ENCODE measurements at regions not wholly inside any gene's neighbourhood (a gene's known extent, or its start where the extent isn't known, plus 50 kb on each side); places are given as distances from the start of the nearest gene placed in this dataset.

- DNase-seq (ENCODE audit: extremely low read depth, low read depth) = no peak
- TF ChIP-seq CTCF (IDR thresholded peaks at IDR 0.05; ENCODE audit: low read depth, low read length) = no peak
These were observed 787.4 kb upstream of the GALNTL6 start for GRCh38 chr4:171025776-171026175.

GRCh38 chr4:171025343-171025742 is 787.9 kb upstream of the GALNTL6 start:
- no peak for TF ChIP-seq CTCF (IDR thresholded peaks at IDR 0.05; ENCODE audit: low read depth, low read length)
- DNase-seq (ENCODE audit: extremely low read depth, low read depth) = no peak

GRCh38 chr4:171024720-171025303 is 788.4 kb upstream of the GALNTL6 start:
- DNase-seq (ENCODE audit: extremely low read depth, low read depth) = no peak
- no peak for TF ChIP-seq CTCF (IDR thresholded peaks at IDR 0.05; ENCODE audit: low read depth, low read length)

GRCh38 chr4:171022824-171023230 is 790.4 kb upstream of the GALNTL6 start:
- DNase-seq (ENCODE audit: extremely low read depth, low read depth) = no peak
- TF ChIP-seq CTCF (IDR thresholded peaks at IDR 0.05; ENCODE audit: low read depth, low read length) = no peak

- no peak for TF ChIP-seq CTCF (IDR thresholded peaks at IDR 0.05; ENCODE audit: low read depth, low read length)
- no peak for DNase-seq (ENCODE audit: extremely low read depth, low read depth)
These were observed 795.6 kb upstream of the GALNTL6 start for GRCh38 chr4:171017593-171017992.

- TF ChIP-seq CTCF (IDR thresholded peaks at IDR 0.05; ENCODE audit: low read depth, low read length) = no peak
These were observed 797.1 kb upstream of the GALNTL6 start for GRCh38 chr4:171016145-171016544.

GRCh38 chr4:171015441-171015840 is 797.8 kb upstream of the GALNTL6 start:
- DNase-seq (ENCODE audit: extremely low read depth, low read depth) = no peak

More at GRCh38 chr4:171016145-171016544, 797.1 kb upstream of the GALNTL6 start:
- no peak for DNase-seq (ENCODE audit: extremely low read depth, low read depth)

More at GRCh38 chr4:171015441-171015840, 797.8 kb upstream of the GALNTL6 start:
- TF ChIP-seq CTCF (IDR thresholded peaks at IDR 0.05; ENCODE audit: low read depth, low read length) = no peak

All from AG09319 (cell line).